ENCODE measurements at regions not wholly inside any gene's neighbourhood (a gene's known extent, or its start where the extent isn't known, plus 50 kb on each side); places are given as distances from the start of the nearest gene placed in this dataset.

DNA sequence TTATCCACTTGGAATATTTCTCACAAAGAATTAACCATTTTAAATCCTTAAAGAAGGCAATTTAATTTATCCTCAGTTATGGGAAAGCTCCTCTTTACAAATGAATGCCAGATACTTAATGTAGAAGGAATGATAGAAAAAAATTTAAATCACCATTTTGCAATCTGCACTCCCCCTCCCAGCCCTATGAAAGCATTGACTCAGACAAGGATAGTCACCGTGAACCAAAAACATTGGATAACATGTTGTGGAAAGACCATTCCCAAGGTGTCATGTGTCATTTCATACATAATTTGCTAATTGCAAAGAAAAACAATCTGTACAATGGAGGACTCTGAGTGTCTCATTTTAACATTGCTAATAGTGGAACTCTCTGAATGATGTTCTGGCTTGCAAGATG is 421.0 kb downstream of the TXNL1 start:
- no peaks in the 10 kb centered on the region for H3K36me3 ChIP-seq (ENCODE audit: control insufficient read depth, insufficient read depth, low read length, severe bottlenecking)
- H3K9me3 ChIP-seq (ENCODE audit: control insufficient read depth, low read length) = no peaks in the 10 kb centered on the region
- DNase-seq (ENCODE audit: low read depth) = peak; percentile 40
- no peaks in the 10 kb centered on the region for H3K27me3 ChIP-seq (replicated peaks; ENCODE audit: control insufficient read depth, insufficient read depth, low read length)
- peaks cover 6% of the 10 kb centered on the region for H3K4me1 ChIP-seq (ENCODE audit: control insufficient read depth, insufficient read depth, low read length)
- no peak overlapping the region for H3K4me3 ChIP-seq (ENCODE audit: low read length)
- H3K9ac ChIP-seq (ENCODE audit: low read length) = no peak overlapping the region

DNA sequence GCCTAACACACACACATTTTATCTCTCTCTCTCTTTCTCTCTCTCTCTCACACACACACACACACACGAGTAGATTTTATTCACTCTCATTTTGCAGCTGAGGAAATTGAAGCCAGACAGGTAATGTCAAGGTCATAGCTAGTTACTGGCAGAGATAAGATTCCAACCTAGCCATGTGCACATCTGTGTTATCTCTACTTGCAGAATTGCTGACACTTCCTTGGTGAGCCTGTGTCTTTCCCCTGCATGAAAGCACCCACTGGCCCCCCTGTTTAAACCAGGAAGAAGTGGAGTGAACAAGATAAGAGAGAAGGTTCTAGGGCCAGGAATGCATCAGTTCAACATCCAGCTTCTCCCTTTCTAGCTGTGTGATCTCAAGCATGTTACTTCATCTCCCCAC is 423.7 kb downstream of the TXNL1 start:
- Histone ChIP-seq H3K4me1 (ENCODE audit: control insufficient read depth, insufficient read depth, low read length) (peaks cover 6% of the 10 kb centered on the region), H3K36me3 (ENCODE audit: control insufficient read depth, insufficient read depth, low read length, severe bottlenecking) (no peaks in the 10 kb centered on the region), H3K27me3 (replicated peaks; ENCODE audit: control insufficient read depth, insufficient read depth, low read length) (no peaks in the 10 kb centered on the region), H3K4me3 (ENCODE audit: low read length) (no peak overlapping the region), H3K9me3 (ENCODE audit: control insufficient read depth, low read length) (no peaks in the 10 kb centered on the region), H3K9ac (ENCODE audit: low read length) (no peak overlapping the region)
- DNase-seq (ENCODE audit: low read depth) = no peak

DNA sequence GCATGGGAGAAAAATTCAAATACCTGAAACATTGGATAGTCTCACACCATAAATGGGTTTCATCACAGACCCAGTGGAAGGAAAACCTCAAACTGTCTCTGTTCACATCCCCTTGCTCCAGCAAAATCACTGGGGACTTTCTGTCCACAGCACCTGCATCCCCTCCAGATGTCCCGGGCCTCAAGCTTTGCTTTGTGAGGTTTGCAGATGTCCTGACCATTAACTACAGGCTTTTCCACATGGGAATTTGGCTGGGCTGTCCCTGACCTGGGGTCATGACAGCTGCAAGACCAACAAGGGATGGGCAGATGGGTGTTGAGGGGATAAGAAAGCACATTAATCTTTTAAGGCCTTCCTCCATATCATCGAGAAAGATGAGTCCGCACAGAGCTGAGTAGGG is 427.9 kb downstream of the TXNL1 start:
- no peak overlapping the region for H3K4me3 ChIP-seq (ENCODE audit: low read length)

DNA sequence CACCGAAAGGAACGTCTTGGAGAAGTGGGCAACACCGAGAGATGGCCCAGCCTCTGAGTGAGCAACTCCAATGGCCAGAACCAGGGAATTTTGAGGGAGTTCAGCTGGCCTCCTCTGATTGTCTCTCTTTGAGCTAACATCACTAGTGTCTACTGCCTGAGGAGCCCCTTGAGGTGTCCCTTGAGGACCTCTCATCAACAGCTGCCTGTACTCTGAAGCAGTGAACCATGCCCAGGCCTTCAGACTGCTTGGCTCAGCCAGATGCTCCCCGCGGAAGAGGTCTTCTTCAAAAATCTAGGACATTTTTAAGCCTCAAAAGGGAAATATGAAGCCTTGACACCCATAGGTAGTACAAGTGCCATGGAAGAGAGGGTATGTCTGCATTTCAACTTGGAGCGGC is 430.4 kb downstream of the TXNL1 start:
- peaks cover 9% of the 10 kb centered on the region for H3K9me3 ChIP-seq (ENCODE audit: control insufficient read depth, low read length)
- H3K9ac ChIP-seq (ENCODE audit: low read length) = no peak overlapping the region
- no peak overlapping the region for H3K4me3 ChIP-seq (ENCODE audit: low read length)
- no peaks in the 10 kb centered on the region for H3K4me1 ChIP-seq (ENCODE audit: control insufficient read depth, insufficient read depth, low read length)
- no peak for DNase-seq (ENCODE audit: low read depth)
- no peaks in the 10 kb centered on the region for H3K27me3 ChIP-seq (replicated peaks; ENCODE audit: control insufficient read depth, insufficient read depth, low read length)
- H3K36me3 ChIP-seq (ENCODE audit: control insufficient read depth, insufficient read depth, low read length, severe bottlenecking) = no peaks in the 10 kb centered on the region

More for the DNA sequence above, 427.9 kb downstream of the TXNL1 start:
- Histone ChIP-seq H3K9me3 (ENCODE audit: control insufficient read depth, low read length) (no peaks in the 10 kb centered on the region), H3K36me3 (ENCODE audit: control insufficient read depth, insufficient read depth, low read length, severe bottlenecking) (no peaks in the 10 kb centered on the region), H3K4me1 (ENCODE audit: control insufficient read depth, insufficient read depth, low read length) (no peaks in the 10 kb centered on the region), H3K27me3 (replicated peaks; ENCODE audit: control insufficient read depth, insufficient read depth, low read length) (no peaks in the 10 kb centered on the region), H3K9ac (ENCODE audit: low read length) (no peak overlapping the region)
- DNase-seq (ENCODE audit: low read depth) = no peak

DNA sequence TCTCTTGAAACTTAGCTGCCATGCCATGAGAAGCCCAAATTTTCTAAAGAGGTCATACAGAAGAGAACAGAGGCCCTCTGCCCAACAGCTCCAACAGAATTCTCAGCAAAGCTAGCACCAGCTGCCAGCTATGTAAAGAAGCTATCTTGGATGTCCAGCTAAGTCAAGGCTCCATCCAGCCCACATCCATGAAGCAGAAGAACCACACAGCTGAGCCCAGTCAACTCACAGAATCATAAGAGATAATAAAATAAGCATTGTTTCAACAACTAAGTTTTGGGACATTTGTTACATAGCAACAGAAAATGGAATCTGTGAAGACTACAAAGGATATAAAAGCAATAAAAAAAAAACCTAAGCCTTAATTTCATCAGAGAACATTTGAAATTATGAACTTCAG is 434.3 kb downstream of the TXNL1 start:
- Histone ChIP-seq H3K36me3 (ENCODE audit: control insufficient read depth, insufficient read depth, low read length, severe bottlenecking) (no peaks in the 10 kb centered on the region), H3K9me3 (ENCODE audit: control insufficient read depth, low read length) (peaks cover 9% of the 10 kb centered on the region), H3K4me1 (ENCODE audit: control insufficient read depth, insufficient read depth, low read length) (peaks cover 19% of the 10 kb centered on the region), H3K9ac (ENCODE audit: low read length) (no peak overlapping the region), H3K4me3 (ENCODE audit: low read length) (no peak overlapping the region), H3K27me3 (replicated peaks; ENCODE audit: control insufficient read depth, insufficient read depth, low read length) (no peaks in the 10 kb centered on the region)
- no peak for DNase-seq (ENCODE audit: low read depth)

DNA sequence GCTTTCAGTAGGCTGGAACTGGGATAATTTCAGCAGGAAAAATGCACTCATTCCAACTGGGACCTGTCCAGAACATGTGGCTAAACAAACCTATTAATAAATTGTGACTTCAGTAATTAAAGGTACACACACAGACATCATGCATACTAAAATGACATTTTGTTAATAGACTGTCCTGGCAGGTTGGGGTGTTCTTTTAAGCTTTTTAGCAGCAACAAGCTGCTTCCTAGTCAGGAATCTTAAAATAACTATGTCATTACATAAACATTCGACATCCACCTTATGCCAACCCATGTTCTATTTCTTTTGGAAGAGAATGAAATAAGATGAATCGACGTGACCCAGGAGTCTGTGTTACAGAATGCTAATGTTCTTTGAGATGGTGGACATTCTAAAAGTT is 435.7 kb downstream of the TXNL1 start:
- Histone ChIP-seq H3K4me3 (ENCODE audit: low read length) (no peak overlapping the region), H3K9me3 (ENCODE audit: control insufficient read depth, low read length) (peaks cover 9% of the 10 kb centered on the region), H3K9ac (ENCODE audit: low read length) (no peak overlapping the region), H3K36me3 (ENCODE audit: control insufficient read depth, insufficient read depth, low read length, severe bottlenecking) (no peaks in the 10 kb centered on the region), H3K27me3 (replicated peaks; ENCODE audit: control insufficient read depth, insufficient read depth, low read length) (no peaks in the 10 kb centered on the region), H3K4me1 (ENCODE audit: control insufficient read depth, insufficient read depth, low read length) (peaks cover 19% of the 10 kb centered on the region)
- DNase-seq (ENCODE audit: low read depth) = no peak

DNA sequence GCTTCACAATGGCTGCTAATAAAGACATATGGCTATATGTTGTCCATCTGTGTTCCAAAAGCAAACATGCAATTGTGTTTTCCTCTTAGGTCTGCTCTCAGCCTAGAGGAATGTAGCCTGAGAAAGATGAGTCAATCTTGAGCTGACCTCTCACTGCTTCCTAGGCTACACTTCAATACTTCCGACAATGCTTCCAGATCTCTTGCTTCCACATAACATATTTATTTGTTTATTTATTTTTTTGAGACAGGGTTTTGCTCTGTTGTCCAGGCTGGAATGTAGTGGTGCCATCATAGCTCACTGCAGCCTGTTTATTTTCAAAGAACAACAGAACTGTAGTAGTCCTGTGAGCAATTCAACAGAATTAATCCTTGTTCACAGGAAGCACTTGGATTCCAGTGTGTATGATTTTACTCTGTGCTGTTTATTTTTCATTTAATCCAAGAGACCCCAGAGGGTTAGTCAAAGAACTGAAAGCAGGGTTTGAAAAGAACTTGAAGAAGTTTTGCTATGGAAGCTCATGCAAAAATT is 437.9 kb downstream of the TXNL1 start:
- DNase-seq (ENCODE audit: low read depth) = peak; percentile 58
- peak overlapping the region; percentile 7 for H3K4me3 ChIP-seq (ENCODE audit: low read length)
- H3K4me1 ChIP-seq (ENCODE audit: control insufficient read depth, insufficient read depth, low read length) = peaks cover 19% of the 10 kb centered on the region
- peaks cover 9% of the 10 kb centered on the region for H3K9me3 ChIP-seq (ENCODE audit: control insufficient read depth, low read length)
- H3K9ac ChIP-seq (ENCODE audit: low read length) = no peak overlapping the region
- H3K27me3 ChIP-seq (replicated peaks; ENCODE audit: control insufficient read depth, insufficient read depth, low read length) = no peaks in the 10 kb centered on the region
- no peaks in the 10 kb centered on the region for H3K36me3 ChIP-seq (ENCODE audit: control insufficient read depth, insufficient read depth, low read length, severe bottlenecking)

DNA sequence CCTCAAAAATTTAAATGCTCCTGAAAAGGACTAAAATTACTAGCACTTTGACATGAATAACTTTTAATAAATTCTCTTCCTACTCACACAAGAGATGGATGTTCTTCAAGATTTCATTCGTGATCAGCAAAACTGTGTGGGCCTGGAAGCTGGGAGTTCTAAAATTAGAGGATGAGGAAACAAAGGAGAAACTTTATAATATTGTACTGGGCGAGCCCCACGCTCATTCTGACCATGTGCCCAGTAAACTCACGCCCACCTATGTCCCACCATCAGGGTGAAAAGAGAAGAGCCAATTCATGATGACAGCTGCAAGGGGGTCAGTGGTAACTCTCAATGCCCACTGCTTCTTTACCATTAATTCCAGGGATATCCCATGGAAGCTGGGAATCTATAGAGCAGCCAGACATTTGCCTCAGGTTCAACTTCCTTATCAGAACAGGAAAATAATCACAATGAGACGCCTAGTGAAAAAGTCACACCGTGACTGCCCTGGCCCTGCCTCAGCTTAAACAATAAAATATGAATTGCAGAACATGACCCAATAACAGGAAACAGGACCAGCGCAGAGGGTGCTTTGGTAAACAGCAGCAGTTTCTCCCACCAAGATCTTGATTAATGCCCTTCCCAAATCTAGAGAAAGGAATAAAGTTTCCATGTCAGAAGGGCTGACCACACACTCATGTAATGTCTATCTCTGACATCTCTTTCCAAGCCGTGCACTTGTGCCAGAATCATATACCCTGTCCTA is 438.6 kb downstream of the TXNL1 start:
- Histone ChIP-seq H3K27me3 (replicated peaks; ENCODE audit: control insufficient read depth, insufficient read depth, low read length) (no peaks in the 10 kb centered on the region), H3K4me3 (ENCODE audit: low read length) (peak overlapping the region; percentile 7), H3K36me3 (ENCODE audit: control insufficient read depth, insufficient read depth, low read length, severe bottlenecking) (no peaks in the 10 kb centered on the region), H3K9ac (ENCODE audit: low read length) (no peak overlapping the region), H3K4me1 (ENCODE audit: control insufficient read depth, insufficient read depth, low read length) (peaks cover 19% of the 10 kb centered on the region), H3K9me3 (ENCODE audit: control insufficient read depth, low read length) (peaks cover 9% of the 10 kb centered on the region)
- DNase-seq (ENCODE audit: low read depth) = no peak

DNA sequence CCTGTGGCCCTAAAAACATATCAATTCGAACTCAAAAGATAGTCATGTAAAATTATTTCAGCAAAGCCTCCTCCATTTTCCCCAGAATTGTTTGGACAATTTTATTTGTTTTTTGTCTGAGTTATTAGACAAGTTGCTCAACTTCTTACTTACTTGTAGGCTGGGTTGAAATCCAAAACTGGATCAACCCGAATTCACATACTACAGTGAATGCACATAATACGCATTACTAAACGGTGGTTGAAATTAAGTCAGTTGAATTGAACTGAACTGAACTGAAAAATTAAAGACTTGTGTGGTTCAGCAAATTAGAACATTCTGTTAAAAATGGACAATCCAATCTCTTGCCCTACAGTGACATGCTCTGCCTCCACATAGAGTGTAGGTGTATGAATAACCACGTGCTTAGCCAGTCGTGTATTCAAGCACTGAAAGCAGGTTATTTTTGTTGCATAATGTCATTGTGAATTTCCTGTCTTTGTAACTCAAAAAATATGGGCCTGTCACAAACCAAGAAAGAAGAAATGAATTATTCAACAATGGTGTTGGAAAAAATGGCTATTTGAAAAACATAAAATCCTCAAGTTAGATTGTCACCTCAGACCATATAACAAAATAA is 441.0 kb downstream of the TXNL1 start:
- peak; percentile 12 for DNase-seq (ENCODE audit: low read depth)
- H3K27me3 ChIP-seq (replicated peaks; ENCODE audit: control insufficient read depth, insufficient read depth, low read length) = no peaks in the 10 kb centered on the region
- H3K9me3 ChIP-seq (ENCODE audit: control insufficient read depth, low read length) = no peaks in the 10 kb centered on the region
- peaks cover 19% of the 10 kb centered on the region for H3K4me1 ChIP-seq (ENCODE audit: control insufficient read depth, insufficient read depth, low read length)
- H3K9ac ChIP-seq (ENCODE audit: low read length) = no peak overlapping the region
- H3K36me3 ChIP-seq (ENCODE audit: control insufficient read depth, insufficient read depth, low read length, severe bottlenecking) = no peaks in the 10 kb centered on the region
- no peak overlapping the region for H3K4me3 ChIP-seq (ENCODE audit: low read length)

DNA sequence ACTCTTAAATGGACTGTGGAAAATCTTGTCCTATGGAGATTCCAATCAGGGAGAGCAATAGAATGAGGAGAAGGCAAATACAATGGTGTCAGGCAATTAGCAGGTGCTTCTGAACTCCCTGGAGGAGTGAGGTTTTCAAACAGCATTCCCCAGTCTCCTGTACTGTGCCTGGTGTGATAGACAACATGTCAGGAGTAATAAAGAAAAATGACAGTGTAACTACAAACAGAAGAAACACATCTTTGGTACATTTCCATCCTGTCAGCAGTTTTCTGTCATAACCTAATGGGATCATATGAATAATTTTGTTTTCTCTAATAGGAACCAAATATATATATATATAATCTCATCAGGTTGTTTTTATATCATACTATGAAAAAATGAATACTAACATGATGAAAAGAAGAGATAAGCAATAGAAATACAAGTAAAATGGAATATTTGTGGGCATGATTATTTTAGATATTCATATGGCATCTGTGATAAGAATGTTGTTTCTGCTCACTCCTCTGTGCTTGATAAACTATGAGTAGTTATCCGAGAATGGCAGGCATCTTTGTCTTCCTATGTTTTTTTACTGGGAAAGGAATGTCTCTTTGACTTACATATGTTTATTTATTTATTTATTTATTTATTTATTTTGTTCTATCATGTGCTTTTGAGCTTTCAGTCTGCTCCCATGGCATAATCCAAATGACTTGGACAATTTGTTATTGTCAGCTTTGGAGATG is 441.7 kb downstream of the TXNL1 start:
- H3K4me1 ChIP-seq (ENCODE audit: control insufficient read depth, insufficient read depth, low read length) = peaks cover 19% of the 10 kb centered on the region
- peak; percentile 45 for DNase-seq (ENCODE audit: low read depth)
- no peak overlapping the region for H3K9ac ChIP-seq (ENCODE audit: low read length)
- no peak overlapping the region for H3K4me3 ChIP-seq (ENCODE audit: low read length)
- H3K9me3 ChIP-seq (ENCODE audit: control insufficient read depth, low read length) = no peaks in the 10 kb centered on the region
- no peaks in the 10 kb centered on the region for H3K36me3 ChIP-seq (ENCODE audit: control insufficient read depth, insufficient read depth, low read length, severe bottlenecking)
- H3K27me3 ChIP-seq (replicated peaks; ENCODE audit: control insufficient read depth, insufficient read depth, low read length) = no peaks in the 10 kb centered on the region

DNA sequence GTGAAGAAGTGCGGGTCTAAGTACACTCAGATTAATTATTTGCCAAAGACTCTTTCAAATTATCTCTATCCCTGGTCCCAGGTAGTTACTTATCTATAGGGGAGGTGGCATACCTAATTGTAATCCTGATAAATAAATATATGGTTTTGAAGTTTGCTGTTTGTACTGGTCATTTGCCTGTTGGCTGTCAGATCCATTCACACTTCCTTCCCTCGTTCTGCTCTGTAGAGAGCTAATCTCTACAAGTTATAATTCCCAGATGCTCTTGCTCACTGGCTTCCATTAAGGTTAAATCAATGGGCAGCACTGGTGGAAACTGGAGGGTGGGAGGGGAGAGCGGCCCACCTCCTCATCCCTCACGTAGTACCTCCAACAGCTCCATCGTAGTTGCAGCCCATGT is 447.1 kb downstream of the TXNL1 start:
- H3K4me3 ChIP-seq (ENCODE audit: low read length) = no peak overlapping the region
- H3K36me3 ChIP-seq (ENCODE audit: control insufficient read depth, insufficient read depth, low read length, severe bottlenecking) = no peaks in the 10 kb centered on the region
- H3K9me3 ChIP-seq (ENCODE audit: control insufficient read depth, low read length) = no peaks in the 10 kb centered on the region
- no peak overlapping the region for H3K9ac ChIP-seq (ENCODE audit: low read length)
- H3K27me3 ChIP-seq (replicated peaks; ENCODE audit: control insufficient read depth, insufficient read depth, low read length) = no peaks in the 10 kb centered on the region
- no peak for DNase-seq (ENCODE audit: low read depth)
- H3K4me1 ChIP-seq (ENCODE audit: control insufficient read depth, insufficient read depth, low read length) = no peaks in the 10 kb centered on the region

All from adipocyte (in vitro differentiated cells).